HTR-8/SVneo (cell line): ENCODE measurements at regions not wholly inside any gene's neighbourhood (a gene's known extent, or its start where the extent isn't known, plus 50 kb on each side); places are given as distances from the start of the nearest gene placed in this dataset.
"Not testable (repeated sequence)": the region's sequence is repeated elsewhere in the genome, so short reads cannot be mapped to it uniquely, and the experiment has no call there.

ENCODE experiments used
- DNase-seq: peaks from one replicate; pipeline ENCODE4 v3.0.0; 2011; ENCODE audit warnings: low spot score, mixed read lengths; ENCODE audit not compliant: insufficient read length
- FAIRE-seq: peaks from 2 replicates; lab custom pipeline; 2011; peaks lifted over from hg19 to GRCh38; lab: Jason Lieb, UNC

- FAIRE-seq = no peak
- no peak for DNase-seq
Observed at GRCh38 chr13:40023595-40024203, 368.2 kb downstream of the COG6 start.

- FAIRE-seq = no peak
- DNase-seq = no peak
Observed at GRCh38 chr13:40024204-40024966, 368.9 kb downstream of the COG6 start.

- no peak for DNase-seq
- FAIRE-seq = no peak
Observed at GRCh38 chr13:40024967-40025714, 369.7 kb downstream of the COG6 start.

GRCh38 chr13:40026174-40026585 is 370.7 kb downstream of the COG6 start:
- FAIRE-seq (no peak), DNase-seq (no peak)

- no peak for FAIRE-seq
Observed at GRCh38 chr13:40026741-40027140, 371.3 kb downstream of the COG6 start.

GRCh38 chr13:40028446-40028845 is 373.0 kb downstream of the COG6 start:
- FAIRE-seq = no peak
- no peak for DNase-seq

More at GRCh38 chr13:40026741-40027140, 371.3 kb downstream of the COG6 start:
- DNase-seq = no peak

GRCh38 chr13:40031031-40031430 is 375.6 kb downstream of the COG6 start:
- FAIRE-seq (no peak), DNase-seq (peak; percentile 44)

- FAIRE-seq = no peak
- no peak for DNase-seq
Observed at GRCh38 chr13:40039061-40039460, 383.6 kb downstream of the COG6 start.

- FAIRE-seq (no peak), DNase-seq (no peak)
Observed at GRCh38 chr13:40042991-40043390, 387.5 kb downstream of the COG6 start.

- DNase-seq = no peak
- no peak for FAIRE-seq
Observed at GRCh38 chr13:40043764-40044163, 388.3 kb downstream of the COG6 start.

GRCh38 chr13:40047322-40047771 is 391.9 kb downstream of the COG6 start:
- no peak for DNase-seq
- no peak for FAIRE-seq

- FAIRE-seq (no peak), DNase-seq (no peak)
Observed at GRCh38 chr13:40048551-40048950, 393.1 kb downstream of the COG6 start.

- FAIRE-seq (no peak), DNase-seq (no peak)
Observed at GRCh38 chr13:40052954-40053353, 397.5 kb downstream of the COG6 start.

- DNase-seq = no peak
- FAIRE-seq = no peak
Observed at GRCh38 chr13:40053401-40053800, 397.9 kb downstream of the COG6 start.

- DNase-seq, FAIRE-seq: not testable (repeated sequence)
Observed at GRCh38 chr13:40054422-40054821, 399.0 kb downstream of the COG6 start.

- no peak for DNase-seq
- FAIRE-seq = no peak
Observed at GRCh38 chr13:40056898-40057619, 401.6 kb downstream of the COG6 start.

GRCh38 chr13:40058757-40059236 is 403.3 kb downstream of the COG6 start:
- FAIRE-seq (no peak), DNase-seq (no peak)

- FAIRE-seq (no peak), DNase-seq (no peak)
Observed at GRCh38 chr13:40059540-40060232, 404.2 kb downstream of the COG6 start.

GRCh38 chr13:40060296-40061007 is 405.0 kb downstream of the COG6 start:
- DNase-seq (no peak), FAIRE-seq (no peak)
